Body of pancreas (tissue), 4 donors: ENCODE measurements at regions not wholly inside any gene's neighbourhood (a gene's known extent, or its start where the extent isn't known, plus 50 kb on each side); places are given as distances from the start of the nearest gene placed in this dataset.

ENCODE experiments used
- ATAC-seq: fragments of 150-250 bp; one replicate; pipeline ENCODE4 v1.9.1; 2016
- DNase-seq, 4 donors: peaks; one replicate each; pipeline ENCODE4 v3.0.0-alpha.2; 2019
- H3K27ac ChIP-seq, 4 donors: fragments of 200-600 bp; sonication (generic); 1 replicate in 3 of 4; 2 replicates in 1 of 4; pipeline versions ENCODE4 v1.5.1 to v1.6.1; 2016 to 2019; ENCODE audit warnings: mild to moderate bottlenecking in 1 of 4, mixed read lengths in 1 of 4, moderate library complexity in 1 of 4
- H3K27me3 ChIP-seq, 2 donors: fragments of 200-600 bp; sonication (generic); one replicate each; pipeline ENCODE4 v1.6.0; 2016; ENCODE audit warnings: mild to moderate bottlenecking in 1 of 2
- H3K36me3 ChIP-seq, 2 donors: fragments of 200-600 bp; sonication (generic); replicated peaks in 1 of 2; 2 replicates each; pipeline ENCODE4 v1.5.1; 2016; ENCODE audit warnings: low read depth in 2 of 2; ENCODE audit not compliant: insufficient read depth in 1 of 2
- H3K4me1 ChIP-seq: fragments of 200-600 bp; sonication (generic); one replicate; pipeline ENCODE4 v1.6.0; 2016
- H3K4me3 ChIP-seq, 2 donors: fragments of 200-600 bp; sonication (generic); 1 replicate in 1 of 2; 2 replicates in 1 of 2; pipeline ENCODE4 v1.5.1; 2016 to 2019
- H3K9me3 ChIP-seq, 3 donors: fragments of 200-600 bp; sonication (generic); 1 replicate in 2 of 3; 2 replicates in 1 of 3; pipeline ENCODE4 v1.5.1; 2016
- POLR2A ChIP-seq, 3 donors: fragments of 450-650 bp; IDR thresholded peaks; one replicate each; pipeline ENCODE4 v1.6.1; 2016; ENCODE audit warnings: antibody characterized with exemption in 3 of 3, mild to moderate bottlenecking in 2 of 3
- WGBS, 2 donors: methylation state at CpG; one replicate each; pipeline ENCODE4 v1.1.5; 2017; 5-methylcytosine and 5-hydroxymethylcytosine counted together
- intact Hi-C: fragments of 100-400 bp; cut with DNase I; formaldehyde crosslinking; loops from one replicate; pipeline ENCODE4 v1.15.1; 2023
- TF ChIP-seq, protein P1 (sequence below), 7 experiments: fragments of 450-650 bp in 4 of 7; fragments of 200-600 bp in 3 of 7; sonication (generic) in 3 of 7; IDR thresholded peaks; one replicate each; pipeline ENCODE4 v1.5.1; 2016 to 2019; ENCODE audit warnings: antibody characterized with exemption in 7 of 7

DNA sequence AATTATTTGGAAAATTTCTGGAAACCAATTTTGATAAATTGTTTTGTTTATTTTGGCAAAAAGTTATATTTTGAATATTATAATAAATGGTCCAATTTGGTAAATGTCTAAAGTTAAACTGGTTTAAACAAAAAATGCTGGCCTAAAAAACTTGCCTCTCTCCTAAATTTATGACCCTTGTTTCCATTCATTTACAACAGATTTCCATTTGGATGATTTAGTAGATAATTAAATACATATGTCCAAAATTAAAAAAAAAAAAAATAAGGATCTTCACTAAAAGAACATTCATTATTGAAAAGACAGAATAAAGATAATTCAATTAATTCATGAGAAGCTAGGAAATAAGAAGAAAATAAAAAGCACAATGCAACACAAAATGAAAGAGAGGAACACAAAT, 449.5 kb downstream of the SPRY1 start:
- intact Hi-C loops = no loop called here
- Histone ChIP-seq H3K27ac (no peak overlapping the region), H3K4me1 (no peaks in the 10 kb centered on the region), H3K36me3 (no peaks in the 10 kb centered on the region), H3K9me3 (no peaks in the 10 kb centered on the region), H3K27me3 (no peaks in the 10 kb centered on the region), H3K4me3 (no peak overlapping the region)
- TF ChIP-seq, protein P1, sequence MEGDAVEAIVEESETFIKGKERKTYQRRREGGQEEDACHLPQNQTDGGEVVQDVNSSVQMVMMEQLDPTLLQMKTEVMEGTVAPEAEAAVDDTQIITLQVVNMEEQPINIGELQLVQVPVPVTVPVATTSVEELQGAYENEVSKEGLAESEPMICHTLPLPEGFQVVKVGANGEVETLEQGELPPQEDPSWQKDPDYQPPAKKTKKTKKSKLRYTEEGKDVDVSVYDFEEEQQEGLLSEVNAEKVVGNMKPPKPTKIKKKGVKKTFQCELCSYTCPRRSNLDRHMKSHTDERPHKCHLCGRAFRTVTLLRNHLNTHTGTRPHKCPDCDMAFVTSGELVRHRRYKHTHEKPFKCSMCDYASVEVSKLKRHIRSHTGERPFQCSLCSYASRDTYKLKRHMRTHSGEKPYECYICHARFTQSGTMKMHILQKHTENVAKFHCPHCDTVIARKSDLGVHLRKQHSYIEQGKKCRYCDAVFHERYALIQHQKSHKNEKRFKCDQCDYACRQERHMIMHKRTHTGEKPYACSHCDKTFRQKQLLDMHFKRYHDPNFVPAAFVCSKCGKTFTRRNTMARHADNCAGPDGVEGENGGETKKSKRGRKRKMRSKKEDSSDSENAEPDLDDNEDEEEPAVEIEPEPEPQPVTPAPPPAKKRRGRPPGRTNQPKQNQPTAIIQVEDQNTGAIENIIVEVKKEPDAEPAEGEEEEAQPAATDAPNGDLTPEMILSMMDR (IDR thresholded peaks at IDR 0.05) = no peak
- no peak for TF ChIP-seq POLR2A (IDR thresholded peaks at IDR 0.05)
- DNase-seq (no peak), ATAC-seq (no peak)

DNA sequence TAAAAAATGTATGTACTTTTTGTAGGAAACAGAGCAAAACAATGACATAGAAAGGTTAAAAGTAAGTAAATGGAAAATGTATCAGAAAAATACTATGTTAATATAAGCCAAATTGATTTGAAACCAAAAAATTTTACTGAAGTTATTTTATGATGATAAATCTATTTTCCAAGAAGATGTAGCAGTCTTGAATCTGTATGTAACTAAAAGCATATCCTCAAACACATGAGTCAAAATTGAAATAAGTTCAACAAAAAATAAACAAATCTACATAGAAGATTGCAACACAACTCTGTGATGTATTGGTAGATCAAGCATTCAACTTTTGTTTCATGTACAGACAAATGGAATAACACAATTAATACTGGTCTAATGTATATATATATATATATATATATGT, 450.0 kb downstream of the SPRY1 start:
- DNase-seq (no peak), ATAC-seq (no peak)
- Histone ChIP-seq H3K27me3 (no peaks in the 10 kb centered on the region), H3K36me3 (no peaks in the 10 kb centered on the region), H3K4me3 (no peak overlapping the region), H3K4me1 (no peaks in the 10 kb centered on the region), H3K9me3 (no peaks in the 10 kb centered on the region), H3K27ac (no peak overlapping the region)
- intact Hi-C loops = no loop called here
- TF ChIP-seq, protein P1 (IDR thresholded peaks at IDR 0.05) = no peak
- no peak for TF ChIP-seq POLR2A (IDR thresholded peaks at IDR 0.05)

DNA sequence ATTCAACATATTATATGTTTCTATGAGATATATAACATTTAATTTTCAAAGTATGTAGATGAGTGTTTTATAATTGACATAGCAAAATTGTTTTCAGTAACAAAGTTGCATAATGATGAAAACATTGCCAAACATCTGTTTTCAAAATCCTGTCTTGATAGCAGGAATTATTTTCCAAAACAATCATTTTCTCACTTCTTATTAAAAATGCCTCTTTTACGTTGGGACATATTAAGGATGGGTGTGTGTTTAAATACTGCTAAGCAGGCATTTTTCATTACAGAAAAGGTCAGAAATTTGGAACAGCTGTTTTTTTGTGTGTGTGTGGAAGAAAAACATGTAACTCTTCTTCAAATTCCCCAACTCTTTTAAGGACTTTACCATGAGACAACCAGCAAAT, 452.0 kb downstream of the SPRY1 start:
- H3K4me3 ChIP-seq = no peak overlapping the region
- 55 to 78% methylated on average over 1 of the region's 1 CpG for WGBS, 2 donors
- TF ChIP-seq POLR2A (IDR thresholded peaks at IDR 0.05) = no peak
- TF ChIP-seq, protein P1 (IDR thresholded peaks at IDR 0.05) = no peak
- no peaks in the 10 kb centered on the region for H3K36me3 ChIP-seq
- DNase-seq (no peak), ATAC-seq (no peak)
- H3K4me1 ChIP-seq = no peaks in the 10 kb centered on the region
- H3K9me3 ChIP-seq = no peaks in the 10 kb centered on the region
- H3K27ac ChIP-seq = no peak overlapping the region
- intact Hi-C loops = no loop called here
- no peaks in the 10 kb centered on the region for H3K27me3 ChIP-seq

DNA sequence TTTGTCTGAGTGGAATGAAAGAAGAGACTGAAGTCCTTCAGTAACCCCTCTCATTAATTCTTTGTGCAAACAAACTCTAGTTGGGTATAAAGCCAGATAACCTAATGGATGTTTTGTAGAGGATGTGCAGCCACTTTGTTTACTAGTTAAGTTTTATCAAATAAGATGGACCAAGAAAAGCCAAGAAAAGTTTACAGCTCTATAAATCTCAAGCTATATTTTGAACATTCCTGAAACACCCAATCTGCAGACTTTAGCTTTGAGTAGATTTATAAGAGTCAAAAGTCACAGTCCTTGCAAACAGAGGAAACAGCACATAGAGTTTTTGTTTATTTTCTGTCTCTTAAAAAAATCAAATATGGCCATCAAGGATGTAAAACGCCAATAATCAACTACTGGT, 452.9 kb downstream of the SPRY1 start:
- H3K27me3 ChIP-seq = no peaks in the 10 kb centered on the region
- DNase-seq (no peak), ATAC-seq (no peak)
- intact Hi-C loops = no loop called here
- no peak overlapping the region for H3K4me3 ChIP-seq
- WGBS, 2 donors = 50 to 51% methylated on average over 1 of the region's 1 CpG
- H3K27ac ChIP-seq = no peak overlapping the region
- no peaks in the 10 kb centered on the region for H3K9me3 ChIP-seq
- no peaks in the 10 kb centered on the region for H3K4me1 ChIP-seq
- TF ChIP-seq POLR2A (IDR thresholded peaks at IDR 0.05) = no peak
- TF ChIP-seq, protein P1 (IDR thresholded peaks at IDR 0.05) = no peak
- no peaks in the 10 kb centered on the region for H3K36me3 ChIP-seq

DNA sequence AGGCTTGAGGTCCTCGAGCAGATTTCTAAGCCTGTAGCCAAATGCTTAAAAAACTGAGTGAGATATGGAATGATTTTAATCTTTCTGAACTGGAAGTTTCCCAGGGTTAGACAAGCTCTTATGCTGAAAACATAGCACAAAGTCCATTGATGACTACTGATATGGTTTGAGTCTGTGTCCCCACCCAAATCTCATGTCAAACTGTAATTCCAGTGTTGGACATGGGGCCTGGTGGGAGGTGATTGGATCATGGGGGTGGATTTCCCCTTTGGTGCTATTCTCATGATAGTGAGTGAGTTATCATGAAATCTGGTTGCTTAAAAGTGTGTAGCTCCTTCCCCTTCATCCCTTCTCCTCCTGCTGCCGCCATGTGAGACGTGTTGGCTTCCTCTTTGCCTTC, 454.9 kb downstream of the SPRY1 start:
- 88 to 89% methylated on average over 3 of the region's 3 CpGs for WGBS, 2 donors
- DNase-seq (no peak), ATAC-seq (no peak)
- H3K36me3 ChIP-seq = no peaks in the 10 kb centered on the region
- no peaks in the 10 kb centered on the region for H3K9me3 ChIP-seq
- H3K27ac ChIP-seq = no peak overlapping the region
- intact Hi-C loops = no loop called here
- H3K4me1 ChIP-seq = no peaks in the 10 kb centered on the region
- H3K27me3 ChIP-seq = no peaks in the 10 kb centered on the region
- no peak overlapping the region for H3K4me3 ChIP-seq
- TF ChIP-seq POLR2A (IDR thresholded peaks at IDR 0.05) = no peak
- TF ChIP-seq, protein P1 (IDR thresholded peaks at IDR 0.05) = no peak
